Right atrium auricular region (tissue), 2 donors: ENCODE measurements at regions not wholly inside any gene's neighbourhood (a gene's known extent, or its start where the extent isn't known, plus 50 kb on each side); places are given as distances from the start of the nearest gene placed in this dataset.

ENCODE experiments used
- DNase-seq: peaks from one replicate; pipeline ENCODE4 v3.0.0-alpha.2; 2019; ENCODE audit warnings: low spot score
- H3K27ac ChIP-seq, 2 donors: fragments of 200-600 bp; sonication (generic); 1 replicate in 1 of 2; 2 replicates in 1 of 2; pipeline ENCODE4 v1.5.1; 2016 to 2019
- H3K27me3 ChIP-seq, 2 donors: fragments of 200-600 bp; sonication (generic); one replicate each; pipeline versions ENCODE4 v1.5.1 to v1.6.0; 2017 to 2019
- H3K36me3 ChIP-seq: fragments of 200-600 bp; sonication (generic); one replicate; pipeline ENCODE4 v1.5.1; 2016
- H3K4me1 ChIP-seq, 2 donors: fragments of 200-600 bp; sonication (generic); one replicate each; pipeline versions ENCODE4 v1.5.1 to v1.6.0; 2017 to 2019
- H3K4me3 ChIP-seq, 2 donors: fragments of 200-600 bp; sonication (generic); 1 replicate in 1 of 2; 2 replicates in 1 of 2; pipeline ENCODE4 v1.5.1; 2017 to 2019; ENCODE audit warnings: mild to moderate bottlenecking in 1 of 2, moderate library complexity in 1 of 2
- H3K9me3 ChIP-seq, 2 donors: fragments of 200-600 bp; sonication (generic); one replicate each; pipeline ENCODE4 v1.5.1; 2019
- CTCF ChIP-seq, 2 donors: fragments of 200-600 bp; sonication (generic); IDR thresholded peaks; one replicate each; pipeline ENCODE4 v1.5.1; 2019; ENCODE audit warnings: antibody characterized with exemption in 2 of 2

- Histone ChIP-seq H3K4me3 (peak overlapping the region in 1 of 2 donors; percentile 85), H3K36me3 (no peaks in the 10 kb centered on the region), H3K27me3 (no peaks in the 10 kb centered on the region), H3K4me1 (peaks cover 0 to 18% of the 10 kb centered on the region in 2 donors), H3K9me3 (no peaks in the 10 kb centered on the region), H3K27ac (peak overlapping the region in 1 of 2 donors; percentile 93)
- TF ChIP-seq CTCF (IDR thresholded peaks at IDR 0.05): no peak
- no peak for DNase-seq
Measured at GRCh38 chr13:50078231-50078894, 63.1 kb downstream of the KCNRG start.

GRCh38 chr13:50078895-50079654 is 63.8 kb downstream of the KCNRG start:
- no peaks in the 10 kb centered on the region for H3K9me3 ChIP-seq
- H3K4me3 ChIP-seq: peak overlapping the region; percentile 72 to 85
- H3K27ac ChIP-seq: peak overlapping the region in 1 of 2 donors; percentile 93
- H3K4me1 ChIP-seq: peaks cover 0 to 25% of the 10 kb centered on the region in 2 donors
- no peaks in the 10 kb centered on the region for H3K27me3 ChIP-seq
- no peak for DNase-seq
- no peak for TF ChIP-seq CTCF (IDR thresholded peaks at IDR 0.05)
- no peaks in the 10 kb centered on the region for H3K36me3 ChIP-seq

DNA sequence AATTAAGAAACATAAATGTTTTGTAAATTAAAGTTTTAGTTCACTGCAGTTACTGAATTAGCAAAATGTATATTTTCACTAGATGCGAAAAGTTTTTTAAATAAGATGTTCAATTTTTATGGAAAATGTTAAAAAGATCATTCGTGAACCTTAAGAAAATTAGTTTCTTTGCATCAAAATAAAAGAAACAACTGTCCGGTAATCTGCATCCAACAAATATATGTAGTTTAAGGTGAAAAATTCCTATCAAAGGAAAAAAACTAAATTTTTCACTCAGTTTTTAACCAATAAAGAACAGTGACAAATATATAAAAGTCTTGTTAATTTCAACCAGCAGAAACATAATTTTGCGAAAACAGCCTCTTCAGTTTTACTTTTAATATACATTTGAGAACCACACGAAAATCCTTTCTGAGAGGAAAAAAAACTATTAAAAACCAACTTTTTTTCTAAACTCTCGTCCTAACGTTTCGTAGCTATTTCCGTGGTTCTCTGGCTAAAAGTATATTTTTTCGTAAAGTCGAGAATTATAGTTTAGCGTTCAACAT is 64.5 kb downstream of the KCNRG start:
- no peaks in the 10 kb centered on the region for H3K36me3 ChIP-seq
- H3K9me3 ChIP-seq: no peaks in the 10 kb centered on the region
- TF ChIP-seq CTCF (IDR thresholded peaks at IDR 0.05): no peak
- DNase-seq: no peak
- H3K27me3 ChIP-seq: no peaks in the 10 kb centered on the region
- peak overlapping the region; percentile 72 to 85 for H3K4me3 ChIP-seq
- H3K4me1 ChIP-seq: peaks cover 0 to 28% of the 10 kb centered on the region in 2 donors
- peak overlapping the region; percentile 77 to 93 for H3K27ac ChIP-seq

DNA sequence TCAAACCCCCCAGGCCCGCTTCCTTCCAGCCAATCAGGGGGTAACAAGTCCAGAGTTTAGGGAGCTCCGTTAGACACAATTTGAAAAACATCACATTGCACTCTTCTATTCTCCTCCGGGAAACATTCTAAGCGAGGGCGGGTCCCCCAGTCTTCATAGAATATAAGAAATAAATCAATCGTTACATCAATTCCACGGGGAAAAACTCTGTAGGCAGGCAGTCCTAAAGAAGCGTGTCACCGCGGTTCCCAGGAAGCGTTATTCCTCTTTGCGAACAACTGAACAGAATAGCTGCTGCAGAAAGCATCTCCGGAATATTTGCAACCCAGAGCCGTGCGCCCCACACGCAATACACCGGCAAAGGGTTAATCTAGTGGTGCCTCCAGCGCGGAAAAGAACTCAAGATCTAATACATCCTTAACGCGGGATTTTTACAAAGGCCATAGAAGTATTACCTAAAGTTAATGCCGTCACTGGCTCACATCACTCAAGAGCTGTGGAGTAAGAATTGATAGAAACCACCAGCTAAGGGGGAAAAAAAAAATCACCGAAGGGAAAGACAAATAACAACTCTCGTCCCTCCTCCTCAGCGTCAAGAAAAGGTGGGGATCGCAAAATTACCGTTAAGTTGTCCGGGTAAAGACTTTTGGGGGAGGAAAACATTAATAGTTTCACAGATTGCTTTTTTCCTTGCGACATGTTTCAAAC is 65.1 kb downstream of the KCNRG start:
- no peaks in the 10 kb centered on the region for H3K36me3 ChIP-seq
- DNase-seq: no peak
- H3K4me1 ChIP-seq: peaks cover 0 to 30% of the 10 kb centered on the region in 2 donors
- no peaks in the 10 kb centered on the region for H3K9me3 ChIP-seq
- no peak for TF ChIP-seq CTCF (IDR thresholded peaks at IDR 0.05)
- peak overlapping the region; percentile 77 to 93 for H3K27ac ChIP-seq
- peak overlapping the region; percentile 72 to 85 for H3K4me3 ChIP-seq
- H3K27me3 ChIP-seq: no peaks in the 10 kb centered on the region

GRCh38 chr13:50080911-50081678 is 65.9 kb downstream of the KCNRG start:
- peaks cover 0 to 30% of the 10 kb centered on the region in 2 donors for H3K4me1 ChIP-seq

More at GRCh38 chr13:50080911-50081678, 65.9 kb downstream of the KCNRG start:
- no peaks in the 10 kb centered on the region for H3K36me3 ChIP-seq
- no peak for DNase-seq
- H3K27ac ChIP-seq: peak overlapping the region; percentile 77 to 93
- no peak for TF ChIP-seq CTCF (IDR thresholded peaks at IDR 0.05)
- H3K4me3 ChIP-seq: peak overlapping the region; percentile 72 to 85
- H3K9me3 ChIP-seq: no peaks in the 10 kb centered on the region
- no peaks in the 10 kb centered on the region for H3K27me3 ChIP-seq
